BE2C (cell line): ENCODE measurements at regions not wholly inside any gene's neighbourhood (a gene's known extent, or its start where the extent isn't known, plus 50 kb on each side); places are given as distances from the start of the nearest gene placed in this dataset.
"Not testable (repeated sequence)": the region's sequence is repeated elsewhere in the genome, so short reads cannot be mapped to it uniquely, and the experiment has no call there.

Experiments used
- DNase-seq: peaks from one replicate; pipeline ENCODE4 v3.0.0-alpha.2; 2020
- H3K27me3 ChIP-seq: fragments of 250-450 bp; sonication (Bioruptor Pico); 2 replicates; pipeline ENCODE4 v1.5.1; 2020; ENCODE audit warnings: mild to moderate bottlenecking
- H3K36me3 ChIP-seq: fragments of 250-450 bp; sonication (Bioruptor Pico); 2 replicates; pipeline ENCODE4 v1.5.1; 2020; ENCODE audit warnings: mild to moderate bottlenecking
- H3K4me1 ChIP-seq: fragments of 250-450 bp; sonication (Bioruptor Pico); 2 replicates; pipeline ENCODE4 v1.5.1; 2020
- H3K4me3 ChIP-seq: 2 replicates; pipeline ENCODE4 v1.5.1; 2011; ENCODE audit warnings: low read depth, low read length
- H3K9me3 ChIP-seq: fragments of 250-450 bp; sonication (Bioruptor Pico); 2 replicates; pipeline ENCODE4 v1.5.1; 2020
- CTCF ChIP-seq: IDR thresholded peaks from 2 replicates; pipeline ENCODE4 v1.5.1; 2012; ENCODE audit warnings: mild to moderate bottlenecking, low read depth, low read length

DNA sequence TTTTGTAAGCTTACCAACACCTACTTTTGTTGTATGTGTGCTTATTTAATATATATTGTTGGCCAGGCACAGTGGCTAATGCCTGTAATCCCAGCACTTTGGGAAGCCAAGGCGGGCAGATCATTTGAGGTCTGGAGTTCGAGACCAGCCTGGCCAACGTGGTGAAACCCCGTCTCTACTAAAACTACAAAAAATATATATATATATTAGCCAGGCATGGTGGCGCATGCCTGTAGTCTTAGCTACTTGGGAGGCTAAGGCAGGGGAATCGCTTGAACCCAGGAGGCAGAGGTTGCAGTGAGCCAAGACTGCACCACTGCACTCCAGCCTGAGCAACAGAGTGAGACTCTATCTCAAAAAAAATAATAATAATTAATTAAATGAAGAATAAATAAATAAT is 142.0 kb upstream of the C1QTNF3 start:
- DNase-seq, H3K9me3 ChIP-seq, H3K4me1 ChIP-seq, H3K36me3 ChIP-seq, H3K4me3 ChIP-seq, H3K27me3 ChIP-seq: not testable (repeated sequence)

DNA sequence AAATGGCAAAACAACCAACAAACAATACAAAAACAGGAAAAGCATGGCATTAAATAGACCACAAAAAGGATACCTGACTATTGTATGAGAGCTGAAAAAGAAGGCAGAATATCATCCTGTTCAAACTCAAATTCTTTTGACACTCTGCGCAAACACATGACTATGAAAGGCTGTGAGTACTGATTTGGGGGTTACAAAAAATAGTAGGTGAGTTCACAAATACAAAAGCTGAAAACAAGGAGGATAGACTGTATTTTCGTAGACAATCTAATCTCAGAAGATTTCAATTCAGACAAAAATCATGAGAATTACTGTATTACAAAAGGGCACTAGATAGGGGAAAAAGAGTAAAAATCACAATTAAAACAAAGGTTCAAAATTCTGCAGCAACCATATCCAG is 142.6 kb upstream of the C1QTNF3 start:
- H3K9me3 ChIP-seq, H3K36me3 ChIP-seq, H3K4me3 ChIP-seq: not testable (repeated sequence)

DNA sequence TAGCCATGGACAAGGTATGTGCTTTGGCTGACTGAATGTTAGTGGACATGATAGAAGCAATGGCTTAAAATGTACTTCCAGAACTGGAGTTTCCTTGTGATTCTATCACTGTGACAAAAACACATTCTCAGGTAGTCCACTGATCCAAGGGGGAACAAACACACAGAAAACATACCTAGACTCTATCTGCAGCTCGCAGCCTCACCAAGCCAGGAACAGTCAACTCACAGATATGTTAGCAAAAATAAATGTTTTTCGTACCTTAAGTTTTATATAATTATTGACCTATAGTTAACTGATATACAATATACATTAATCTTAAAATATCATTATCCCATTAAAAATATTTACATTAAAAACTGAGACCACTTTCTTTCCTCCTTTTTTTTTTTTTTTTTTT is 143.1 kb upstream of the C1QTNF3 start:
- not testable (repeated sequence) for H3K36me3 ChIP-seq, H3K9me3 ChIP-seq

More for the DNA sequence above, 142.6 kb upstream of the C1QTNF3 start:
- not testable (repeated sequence) for H3K4me1 ChIP-seq, H3K27me3 ChIP-seq, DNase-seq

DNA sequence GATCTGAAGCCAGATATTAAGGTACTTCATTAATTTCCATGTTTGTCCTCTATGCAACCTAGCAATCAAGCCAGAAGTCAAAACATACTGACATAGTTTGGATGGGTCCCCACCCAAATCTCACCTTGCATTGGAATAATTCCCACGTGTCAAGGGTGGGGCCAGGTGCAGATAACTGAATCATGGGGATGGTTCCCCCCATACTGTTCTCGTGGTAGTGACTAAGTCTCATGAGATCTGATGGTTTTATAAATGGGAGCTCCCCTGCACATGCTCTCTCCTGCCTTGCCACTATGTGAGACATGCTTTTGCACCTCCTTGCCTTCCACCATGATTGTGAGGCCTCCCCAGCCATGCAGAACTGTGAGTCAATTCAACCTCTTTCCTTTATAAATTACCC is 143.9 kb upstream of the C1QTNF3 start:
- not testable (repeated sequence) for H3K4me1 ChIP-seq, H3K4me3 ChIP-seq, H3K9me3 ChIP-seq, H3K27me3 ChIP-seq, H3K36me3 ChIP-seq
- DNase-seq: peak; percentile 18

More for the DNA sequence above, 143.1 kb upstream of the C1QTNF3 start:
- H3K4me3 ChIP-seq, H3K27me3 ChIP-seq, DNase-seq, H3K4me1 ChIP-seq: not testable (repeated sequence)

DNA sequence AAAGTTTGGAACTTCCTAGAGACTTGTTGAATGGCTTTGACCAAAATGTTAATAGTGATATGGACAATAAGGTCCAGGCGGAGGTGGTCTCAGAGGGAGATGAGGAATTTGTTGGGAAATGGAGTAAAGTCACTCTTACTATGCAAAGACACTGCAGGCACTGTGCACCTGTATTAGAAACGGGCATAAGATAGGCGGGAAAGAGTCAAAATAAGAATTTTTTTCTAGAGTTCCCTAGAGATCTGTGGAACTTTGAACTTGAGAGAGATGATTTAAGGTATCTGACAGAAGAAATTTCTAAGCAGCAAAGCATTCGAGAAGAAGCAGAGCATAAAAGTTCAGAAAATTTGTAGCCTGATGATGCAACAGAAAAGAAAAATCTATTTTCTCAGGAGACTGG is 144.4 kb upstream of the C1QTNF3 start:
- H3K4me1 ChIP-seq: peaks cover 11% of the 10 kb centered on the region
- not testable (repeated sequence) for H3K27me3 ChIP-seq, H3K4me3 ChIP-seq, DNase-seq, H3K36me3 ChIP-seq, H3K9me3 ChIP-seq

- H3K36me3 ChIP-seq, H3K27me3 ChIP-seq, H3K4me3 ChIP-seq, H3K9me3 ChIP-seq: not testable (repeated sequence)
- DNase-seq: peak; percentile 88
- peak; percentile 60 for TF ChIP-seq CTCF
- peaks cover 15% of the 10 kb centered on the region for H3K4me1 ChIP-seq
These were observed 145.2 kb upstream of the C1QTNF3 start for GRCh38 chr5:34188001-34188822.

- peak; percentile 46 for DNase-seq
- peaks cover 17% of the 10 kb centered on the region for H3K4me1 ChIP-seq
- not testable (repeated sequence) for H3K27me3 ChIP-seq, H3K36me3 ChIP-seq, H3K9me3 ChIP-seq, H3K4me3 ChIP-seq
These were observed 146.2 kb upstream of the C1QTNF3 start for GRCh38 chr5:34189246-34189645.

- H3K36me3 ChIP-seq, H3K27me3 ChIP-seq, H3K4me3 ChIP-seq, H3K9me3 ChIP-seq: not testable (repeated sequence)
- H3K4me1 ChIP-seq: peaks cover 17% of the 10 kb centered on the region
- peak; percentile 36 for DNase-seq
These were observed 146.9 kb upstream of the C1QTNF3 start for GRCh38 chr5:34189752-34190411.

- not testable (repeated sequence) for H3K4me3 ChIP-seq, H3K9me3 ChIP-seq, H3K36me3 ChIP-seq, H3K27me3 ChIP-seq
- peak; percentile 51 for DNase-seq
- peaks cover 17% of the 10 kb centered on the region for H3K4me1 ChIP-seq
These were observed 147.5 kb upstream of the C1QTNF3 start for GRCh38 chr5:34190466-34190865.

DNA sequence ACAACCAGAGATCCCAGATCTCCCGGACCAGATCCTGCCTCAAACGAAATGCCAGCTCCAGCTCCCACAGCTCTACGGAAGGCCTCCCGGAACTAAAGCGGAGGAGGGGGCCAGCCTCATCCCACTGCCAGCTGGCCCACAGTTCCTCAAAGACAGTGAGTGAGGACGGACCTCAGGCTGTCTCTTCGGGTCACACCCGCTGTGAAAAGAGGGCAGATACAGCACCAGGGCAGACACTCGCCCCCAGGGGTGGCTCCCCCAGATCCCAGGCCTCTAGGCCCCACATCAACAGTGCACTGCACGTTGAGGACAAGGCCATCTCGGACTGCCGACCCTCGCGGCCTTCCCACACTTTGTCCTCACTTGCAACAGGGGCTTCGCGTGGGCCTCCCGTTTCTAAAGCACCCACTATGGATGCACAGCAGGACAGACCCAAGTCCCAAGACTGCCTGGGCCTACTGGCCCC is 148.3 kb upstream of the C1QTNF3 start:
- DNase-seq: peak; percentile 43
- H3K27me3 ChIP-seq: not testable (repeated sequence)

DNA sequence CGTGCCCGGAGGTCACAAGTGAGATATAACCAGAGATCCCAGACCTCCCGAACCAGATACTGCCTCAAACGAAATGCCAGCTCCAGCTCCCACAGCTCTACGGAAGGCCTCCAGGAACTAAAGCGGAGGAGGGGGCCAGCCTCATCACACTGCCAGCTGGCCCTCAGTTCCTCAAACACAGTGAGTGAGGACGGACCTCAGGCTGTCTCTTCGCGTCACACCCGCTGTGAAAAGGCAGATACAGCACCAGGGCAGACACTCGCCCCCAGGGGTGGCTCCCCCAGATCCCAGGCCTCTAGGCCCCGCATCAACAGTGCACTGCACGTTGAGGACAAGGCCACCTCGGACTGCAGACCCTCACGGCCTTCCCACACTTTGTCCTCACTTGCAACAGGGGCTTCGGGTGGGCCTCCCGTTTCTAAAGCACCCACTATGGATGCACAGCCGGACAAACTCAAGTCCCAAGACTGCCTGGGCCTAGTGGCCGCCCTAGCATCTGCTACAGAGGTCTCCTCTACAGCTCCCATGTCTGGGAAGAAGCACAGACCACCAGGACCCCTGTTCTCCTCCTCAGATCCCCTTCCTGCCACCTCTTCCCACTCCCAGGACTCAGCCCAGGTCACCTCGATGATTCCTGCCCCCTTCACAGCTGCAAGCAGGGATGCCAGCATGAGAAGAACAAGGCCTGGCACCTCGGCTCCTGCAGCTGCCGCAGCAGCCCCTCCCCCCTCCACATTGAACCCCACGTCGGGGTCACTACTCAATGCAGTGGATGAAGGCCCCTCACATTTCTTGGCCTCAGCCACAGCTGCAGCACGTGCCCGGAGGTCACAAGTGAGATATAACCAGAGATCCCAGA is 149.3 kb upstream of the C1QTNF3 start:
- peaks cover 17% of the 10 kb centered on the region for H3K4me1 ChIP-seq
- H3K9me3 ChIP-seq, H3K4me3 ChIP-seq, H3K36me3 ChIP-seq, H3K27me3 ChIP-seq: not testable (repeated sequence)
- DNase-seq: peak; percentile 93

More for the DNA sequence above, 148.3 kb upstream of the C1QTNF3 start:
- not testable (repeated sequence) for H3K9me3 ChIP-seq, H3K4me3 ChIP-seq, H3K36me3 ChIP-seq
- peaks cover 17% of the 10 kb centered on the region for H3K4me1 ChIP-seq

GRCh38 chr5:34192923-34193262 is 149.9 kb upstream of the C1QTNF3 start:
- not testable (repeated sequence) for H3K27me3 ChIP-seq, H3K36me3 ChIP-seq, H3K9me3 ChIP-seq, H3K4me3 ChIP-seq
- peaks cover 17% of the 10 kb centered on the region for H3K4me1 ChIP-seq
- DNase-seq: peak; percentile 72

- not testable (repeated sequence) for H3K4me3 ChIP-seq, H3K27me3 ChIP-seq, H3K9me3 ChIP-seq, H3K36me3 ChIP-seq
- H3K4me1 ChIP-seq: peaks cover 17% of the 10 kb centered on the region
- peak; percentile 26 for DNase-seq
These were observed 150.3 kb upstream of the C1QTNF3 start for GRCh38 chr5:34193297-34193696.

- H3K27me3 ChIP-seq, DNase-seq, H3K36me3 ChIP-seq, H3K4me3 ChIP-seq, H3K9me3 ChIP-seq: not testable (repeated sequence)
- peaks cover 17% of the 10 kb centered on the region for H3K4me1 ChIP-seq
These were observed 150.8 kb upstream of the C1QTNF3 start for GRCh38 chr5:34193804-34194203.
